ENCODE measurements at regions not wholly inside any gene's neighbourhood (a gene's known extent, or its start where the extent isn't known, plus 50 kb on each side); places are given as distances from the start of the nearest gene placed in this dataset.

GRCh38 chr5:68994645-68995044 lies 99.2 kb upstream of the SLC30A5 start:
- 47 to 53% methylated on average over 4 of the region's 4 CpGs for WGBS, 2 donors (ENCODE audit: low coverage in 1 of 2)
- Histone ChIP-seq H3K36me3 (no peaks in the 10 kb centered on the region), H3K27me3 (no peaks in the 10 kb centered on the region), H3K27ac (no peak overlapping the region), H3K4me1 (no peaks in the 10 kb centered on the region), H3K4me3 (no peak overlapping the region), H3K9me3 (no peaks in the 10 kb centered on the region)
- TF ChIP-seq POLR2AphosphoS5 (IDR thresholded peaks at IDR 0.05), result no peak
- no peak for TF ChIP-seq CTCF (IDR thresholded peaks at IDR 0.05)
- TF ChIP-seq EP300 (IDR thresholded peaks at IDR 0.05), result no peak
- TF ChIP-seq POLR2A (IDR thresholded peaks at IDR 0.05), result no peak
- ATAC-seq, result no peak

GRCh38 chr5:68995845-68996545 lies 97.8 kb upstream of the SLC30A5 start:
- no peaks in the 10 kb centered on the region for H3K36me3 ChIP-seq
- ATAC-seq, result no peak
- no peaks in the 10 kb centered on the region for H3K4me1 ChIP-seq
- no peaks in the 10 kb centered on the region for H3K27me3 ChIP-seq
- no peak for TF ChIP-seq EP300 (IDR thresholded peaks at IDR 0.05)
- no peak for TF ChIP-seq POLR2A (IDR thresholded peaks at IDR 0.05)
- no peak for TF ChIP-seq POLR2AphosphoS5 (IDR thresholded peaks at IDR 0.05)
- H3K4me3 ChIP-seq, result no peak overlapping the region
- no peak overlapping the region for H3K27ac ChIP-seq
- no peaks in the 10 kb centered on the region for H3K9me3 ChIP-seq
- WGBS, 2 donors (ENCODE audit: low coverage in 1 of 2), result 71 to 79% methylated on average over 7 to 11 of the region's 11 CpGs

- H3K9me3 ChIP-seq, result no peaks in the 10 kb centered on the region
- 72% methylated on average over 3 of the region's 3 CpGs; no CpG with 5 or more reads in 1 of the 2 donors for WGBS, 2 donors (ENCODE audit: low coverage in 1 of 2)
- H3K4me1 ChIP-seq, result no peaks in the 10 kb centered on the region
- no peak overlapping the region for H3K27ac ChIP-seq
- H3K36me3 ChIP-seq, result no peaks in the 10 kb centered on the region
- ATAC-seq, result no peak
- H3K27me3 ChIP-seq, result no peaks in the 10 kb centered on the region
- TF ChIP-seq POLR2A (IDR thresholded peaks at IDR 0.05) (no peak), CTCF (IDR thresholded peaks at IDR 0.05) (no peak), EP300 (IDR thresholded peaks at IDR 0.05) (no peak), POLR2AphosphoS5 (IDR thresholded peaks at IDR 0.05) (no peak)
- no peak overlapping the region for H3K4me3 ChIP-seq
These were observed 94.6 kb upstream of the SLC30A5 start for GRCh38 chr5:68999181-68999580.

- no peak overlapping the region for H3K4me3 ChIP-seq
- H3K27ac ChIP-seq, result no peak overlapping the region
- no peaks in the 10 kb centered on the region for H3K36me3 ChIP-seq
- H3K4me1 ChIP-seq, result no peaks in the 10 kb centered on the region
- H3K9me3 ChIP-seq, result no peaks in the 10 kb centered on the region
- H3K27me3 ChIP-seq, result no peaks in the 10 kb centered on the region
- TF ChIP-seq POLR2AphosphoS5 (IDR thresholded peaks at IDR 0.05) (no peak), POLR2A (IDR thresholded peaks at IDR 0.05) (no peak), EP300 (IDR thresholded peaks at IDR 0.05) (no peak), CTCF (IDR thresholded peaks at IDR 0.05) (no peak)
- ATAC-seq, result no peak
- 79 to 87% methylated on average over 4 to 5 of the region's 5 CpGs for WGBS, 2 donors (ENCODE audit: low coverage in 1 of 2)
These were observed 93.4 kb upstream of the SLC30A5 start for GRCh38 chr5:69000216-69000919.

- Histone ChIP-seq H3K36me3 (no peaks in the 10 kb centered on the region), H3K9me3 (no peaks in the 10 kb centered on the region), H3K4me1 (no peaks in the 10 kb centered on the region), H3K4me3 (no peak overlapping the region), H3K27ac (no peak overlapping the region), H3K27me3 (no peaks in the 10 kb centered on the region)
- no peak for ATAC-seq
- TF ChIP-seq POLR2AphosphoS5 (IDR thresholded peaks at IDR 0.05) (no peak), EP300 (IDR thresholded peaks at IDR 0.05) (no peak), POLR2A (IDR thresholded peaks at IDR 0.05) (no peak), CTCF (IDR thresholded peaks at IDR 0.05) (no peak)
- 61 to 66% methylated on average over 2 of the region's 2 CpGs for WGBS, 2 donors (ENCODE audit: low coverage in 1 of 2)
These were observed 92.9 kb upstream of the SLC30A5 start for GRCh38 chr5:69000949-69001348.

Data from gastroesophageal sphincter (tissue), 4 donors.